Ovary (tissue), 3 donors: ENCODE measurements at regions not wholly inside any gene's neighbourhood (a gene's known extent, or its start where the extent isn't known, plus 50 kb on each side); places are given as distances from the start of the nearest gene placed in this dataset.

ENCODE experiments used
- CTCF ChIP-seq, 3 donors: fragments of 450-650 bp in 2 of 3; fragments of 200-600 bp in 1 of 3; IDR thresholded peaks; one replicate each; pipeline versions ENCODE4 v1.5.1 to v1.8.0; 2016 to 2022; ENCODE audit warnings: antibody characterized with exemption in 3 of 3, mild to moderate bottlenecking in 1 of 3
- EP300 ChIP-seq: sonication (generic); formaldehyde crosslinking; IDR thresholded peaks from one replicate; pipeline ENCODE4 v1.6.1; 2017; ENCODE audit warnings: antibody characterized with exemption
- POLR2A ChIP-seq: fragments of 450-650 bp; IDR thresholded peaks from one replicate; pipeline ENCODE4 v1.6.1; 2017; ENCODE audit warnings: antibody characterized with exemption, mild to moderate bottlenecking, moderate library complexity
- donor health status: DM: no; HTN: no; CAD: no.

DNA sequence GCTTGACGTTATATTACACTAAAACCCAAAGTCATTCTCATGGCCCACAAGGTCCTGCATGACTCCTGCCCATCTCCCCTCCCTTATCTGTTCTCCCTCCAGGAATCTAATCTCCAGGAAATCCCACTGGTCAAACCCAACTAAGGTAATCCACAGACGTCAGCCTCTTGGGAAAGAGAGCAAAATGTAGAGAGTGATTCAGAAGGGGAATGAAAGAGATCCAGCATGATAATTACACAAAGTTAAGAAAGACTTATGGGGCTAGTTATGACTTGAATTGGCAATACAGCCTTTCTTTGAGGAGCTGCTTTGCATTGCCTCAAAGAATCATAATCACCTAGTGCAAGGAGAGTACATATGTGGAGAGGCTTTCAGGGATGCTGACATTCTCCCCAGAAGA is 137.8 kb upstream of the MYRIP start:
- TF ChIP-seq POLR2A (no peak), CTCF (IDR thresholded peaks at IDR 0.05) (no peak), EP300 (no peak)
